ENCODE measurements at regions not wholly inside any gene's neighbourhood (a gene's known extent, or its start where the extent isn't known, plus 50 kb on each side); places are given as distances from the start of the nearest gene placed in this dataset.
"Not testable (repeated sequence)": the region's sequence is repeated elsewhere in the genome, so short reads cannot be mapped to it uniquely, and the experiment has no call there.

- no peak overlapping the region for H2AFZ ChIP-seq (ENCODE audit: low read length)
- H3K79me2 ChIP-seq (ENCODE audit: low read length): no peaks in the 10 kb centered on the region
- H3K27ac ChIP-seq (ENCODE audit: low read length): no peak overlapping the region
- no peak for DNase-seq
- H3K9me2 ChIP-seq (replicated peaks; ENCODE audit: insufficient read depth, low read length): no peaks in the 10 kb centered on the region; the same call in 1 of the 2 replicates
- H3K27me3 ChIP-seq (ENCODE audit: low read length): no peaks in the 10 kb centered on the region
- no peaks in the 10 kb centered on the region for H3K9me3 ChIP-seq (ENCODE audit: low read length)
- no peak overlapping the region for H3K9ac ChIP-seq (ENCODE audit: low read length)
- H4K20me1 ChIP-seq (ENCODE audit: insufficient read depth, low read depth, low read length): no peaks in the 10 kb centered on the region
- no peak overlapping the region for H3K4me3 ChIP-seq (ENCODE audit: low read length)
- H3K4me2 ChIP-seq (ENCODE audit: low read depth, low read length, poor library complexity, severe bottlenecking): no peak overlapping the region
- no peaks in the 10 kb centered on the region for H3K4me1 ChIP-seq (ENCODE audit: low read length)
- H3K36me3 ChIP-seq (ENCODE audit: insufficient read depth, low read length): no peaks in the 10 kb centered on the region
These were observed 383.5 kb upstream of the INTU start for GRCh38 chr4:127249066-127249766.

- H4K20me1 ChIP-seq (ENCODE audit: insufficient read depth, low read depth, low read length): no peaks in the 10 kb centered on the region
- H3K9ac ChIP-seq (ENCODE audit: low read length): no peak overlapping the region
- H3K9me3 ChIP-seq (ENCODE audit: low read length): no peaks in the 10 kb centered on the region
- no peak overlapping the region for H3K4me2 ChIP-seq (ENCODE audit: low read depth, low read length, poor library complexity, severe bottlenecking)
- H3K27ac ChIP-seq (ENCODE audit: low read length): no peak overlapping the region
- H3K36me3 ChIP-seq (ENCODE audit: insufficient read depth, low read length): no peaks in the 10 kb centered on the region
- no peak for DNase-seq
- no peak overlapping the region for H2AFZ ChIP-seq (ENCODE audit: low read length)
- H3K9me2 ChIP-seq (replicated peaks; ENCODE audit: insufficient read depth, low read length): no peaks in the 10 kb centered on the region; the same call in 1 of the 2 replicates
- H3K27me3 ChIP-seq (ENCODE audit: low read length): no peaks in the 10 kb centered on the region
- H3K79me2 ChIP-seq (ENCODE audit: low read length): no peaks in the 10 kb centered on the region
- no peak overlapping the region for H3K4me3 ChIP-seq (ENCODE audit: low read length)
- no peaks in the 10 kb centered on the region for H3K4me1 ChIP-seq (ENCODE audit: low read length)
These were observed 383.0 kb upstream of the INTU start for GRCh38 chr4:127249767-127250108.

DNA sequence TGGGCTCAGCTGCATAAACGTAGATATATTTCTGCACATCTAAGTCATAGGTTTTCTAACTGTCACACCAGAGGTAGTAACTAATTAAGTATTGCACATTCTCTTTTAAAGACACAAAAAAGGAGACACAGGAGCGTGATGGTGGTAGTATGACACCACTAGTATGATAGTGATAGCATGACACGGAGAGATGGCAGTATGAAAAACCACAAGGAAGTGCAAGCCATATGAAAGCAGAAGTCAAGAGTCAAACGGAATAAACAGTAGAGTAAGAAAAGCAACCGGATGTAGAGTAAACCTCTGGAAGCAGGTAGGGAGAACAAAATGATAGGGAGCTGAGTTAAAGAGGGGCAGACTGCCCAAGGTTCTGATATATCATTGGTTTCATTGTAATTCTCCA, 382.2 kb upstream of the INTU start:
- Histone ChIP-seq H3K4me2 (ENCODE audit: low read depth, low read length, poor library complexity, severe bottlenecking) (no peak overlapping the region), H3K27me3 (ENCODE audit: low read length) (no peaks in the 10 kb centered on the region), H3K79me2 (ENCODE audit: low read length) (no peaks in the 10 kb centered on the region), H3K9ac (ENCODE audit: low read length) (no peak overlapping the region), H3K9me3 (ENCODE audit: low read length) (no peaks in the 10 kb centered on the region), H3K4me1 (ENCODE audit: low read length) (no peaks in the 10 kb centered on the region), H4K20me1 (ENCODE audit: insufficient read depth, low read depth, low read length) (no peaks in the 10 kb centered on the region), H3K36me3 (ENCODE audit: insufficient read depth, low read length) (no peaks in the 10 kb centered on the region), H2AFZ (ENCODE audit: low read length) (no peak overlapping the region), H3K27ac (ENCODE audit: low read length) (no peak overlapping the region), H3K9me2 (replicated peaks; ENCODE audit: insufficient read depth, low read length) (no peaks in the 10 kb centered on the region; the same call in 1 of the 2 replicates), H3K4me3 (ENCODE audit: low read length) (no peak overlapping the region)
- DNase-seq: no peak

DNA sequence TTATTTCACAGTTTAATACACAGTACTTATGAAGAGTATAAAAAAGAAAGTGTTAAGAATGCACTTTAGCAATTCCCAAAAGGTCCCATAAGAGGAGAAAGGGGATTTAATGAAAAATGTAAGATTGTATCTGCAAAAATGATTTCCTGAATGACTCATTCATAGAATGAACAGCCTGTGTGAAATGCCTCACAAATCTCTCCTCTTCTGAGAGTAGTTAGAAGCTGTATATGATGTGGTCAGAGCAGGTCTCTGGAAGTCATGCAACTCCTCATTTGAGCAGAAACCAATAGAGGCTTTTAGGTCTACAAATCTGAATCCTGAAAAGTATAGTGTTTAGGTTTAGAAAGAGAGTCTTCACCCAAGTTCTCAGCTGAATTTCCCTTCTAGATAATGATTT, 381.3 kb upstream of the INTU start:
- Histone ChIP-seq H4K20me1 (ENCODE audit: insufficient read depth, low read depth, low read length) (no peaks in the 10 kb centered on the region), H3K4me3 (ENCODE audit: low read length) (no peak overlapping the region), H3K9ac (ENCODE audit: low read length) (no peak overlapping the region), H3K36me3 (ENCODE audit: insufficient read depth, low read length) (no peaks in the 10 kb centered on the region), H3K4me1 (ENCODE audit: low read length) (no peaks in the 10 kb centered on the region), H3K9me3 (ENCODE audit: low read length) (no peaks in the 10 kb centered on the region; the same call in 1 of the 2 replicates), H2AFZ (ENCODE audit: low read length) (no peak overlapping the region), H3K79me2 (ENCODE audit: low read length) (no peaks in the 10 kb centered on the region), H3K9me2 (replicated peaks; ENCODE audit: insufficient read depth, low read length) (no peaks in the 10 kb centered on the region; the same call in 1 of the 2 replicates), H3K27ac (ENCODE audit: low read length) (no peak overlapping the region), H3K4me2 (ENCODE audit: low read depth, low read length, poor library complexity, severe bottlenecking) (no peak overlapping the region), H3K27me3 (ENCODE audit: low read length) (no peaks in the 10 kb centered on the region)
- no peak for DNase-seq

- Histone ChIP-seq H3K79me2 (ENCODE audit: low read length) (no peaks in the 10 kb centered on the region), H3K4me2 (ENCODE audit: low read depth, low read length, poor library complexity, severe bottlenecking) (no peak overlapping the region), H3K9ac (ENCODE audit: low read length) (no peak overlapping the region), H3K4me1 (ENCODE audit: low read length) (no peaks in the 10 kb centered on the region), H3K4me3 (ENCODE audit: low read length) (no peak overlapping the region), H4K20me1 (ENCODE audit: insufficient read depth, low read depth, low read length) (no peaks in the 10 kb centered on the region), H3K27me3 (ENCODE audit: low read length) (no peaks in the 10 kb centered on the region), H2AFZ (ENCODE audit: low read length) (no peak overlapping the region), H3K9me2 (replicated peaks; ENCODE audit: insufficient read depth, low read length) (no peaks in the 10 kb centered on the region), H3K27ac (ENCODE audit: low read length) (no peak overlapping the region), H3K36me3 (ENCODE audit: insufficient read depth, low read length) (no peaks in the 10 kb centered on the region), H3K9me3 (ENCODE audit: low read length) (peaks cover 12% of the 10 kb centered on the region)
- DNase-seq: no peak
These were observed 376.3 kb upstream of the INTU start for GRCh38 chr4:127256500-127256899.

DNA sequence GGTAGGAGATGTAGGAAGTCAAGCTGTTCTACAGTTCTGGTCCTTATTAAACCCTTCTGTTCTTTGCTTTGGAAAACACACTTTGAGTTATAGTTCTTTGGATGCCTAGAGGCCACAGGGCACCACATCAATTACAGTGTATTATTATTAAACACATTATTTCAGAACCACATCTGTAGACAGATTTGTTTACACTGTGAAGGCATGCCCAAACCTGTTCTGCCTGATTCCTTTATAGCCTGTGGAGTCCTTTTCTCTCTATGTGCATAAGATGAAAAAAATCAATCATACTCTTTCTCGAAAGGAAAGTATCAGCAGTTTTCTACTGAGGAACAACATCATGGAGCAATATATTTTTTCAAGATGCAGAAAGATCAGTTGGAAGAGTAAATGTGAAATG, 371.3 kb upstream of the INTU start:
- Histone ChIP-seq H3K9me2 (replicated peaks; ENCODE audit: insufficient read depth, low read length) (no peaks in the 10 kb centered on the region), H3K4me2 (ENCODE audit: low read depth, low read length, poor library complexity, severe bottlenecking) (no peak overlapping the region), H3K36me3 (ENCODE audit: insufficient read depth, low read length) (no peaks in the 10 kb centered on the region), H2AFZ (ENCODE audit: low read length) (no peak overlapping the region), H4K20me1 (ENCODE audit: insufficient read depth, low read depth, low read length) (no peaks in the 10 kb centered on the region), H3K79me2 (ENCODE audit: low read length) (no peaks in the 10 kb centered on the region), H3K9me3 (ENCODE audit: low read length) (peaks cover 15% of the 10 kb centered on the region), H3K4me3 (ENCODE audit: low read length) (no peak overlapping the region), H3K4me1 (ENCODE audit: low read length) (no peaks in the 10 kb centered on the region), H3K9ac (ENCODE audit: low read length) (no peak overlapping the region), H3K27me3 (ENCODE audit: low read length) (no peaks in the 10 kb centered on the region), H3K27ac (ENCODE audit: low read length) (no peak overlapping the region)
- DNase-seq: no peak

- H3K4me3 ChIP-seq (ENCODE audit: low read length): no peak overlapping the region
These were observed 364.4 kb upstream of the INTU start for GRCh38 chr4:127268367-127268766.

GRCh38 chr4:127277023-127277422, 355.7 kb upstream of the INTU start:
- DNase-seq; H3K27ac ChIP-seq (ENCODE audit: low read length); H3K9me2 ChIP-seq (replicated peaks; ENCODE audit: insufficient read depth, low read length); H3K79me2 ChIP-seq (ENCODE audit: low read length); H3K36me3 ChIP-seq (ENCODE audit: insufficient read depth, low read length); H4K20me1 ChIP-seq (ENCODE audit: insufficient read depth, low read depth, low read length); H3K4me2 ChIP-seq (ENCODE audit: low read depth, low read length, poor library complexity, severe bottlenecking); H3K4me1 ChIP-seq (ENCODE audit: low read length); H3K27me3 ChIP-seq (ENCODE audit: low read length); H2AFZ ChIP-seq (ENCODE audit: low read length); H3K4me3 ChIP-seq (ENCODE audit: low read length); H3K9me3 ChIP-seq (ENCODE audit: low read length); H3K9ac ChIP-seq (ENCODE audit: low read length): not testable (repeated sequence)

More at GRCh38 chr4:127268367-127268766, 364.4 kb upstream of the INTU start:
- Histone ChIP-seq H3K9ac (ENCODE audit: low read length) (no peak overlapping the region), H4K20me1 (ENCODE audit: insufficient read depth, low read depth, low read length) (no peaks in the 10 kb centered on the region), H3K4me2 (ENCODE audit: low read depth, low read length, poor library complexity, severe bottlenecking) (no peak overlapping the region), H3K4me1 (ENCODE audit: low read length) (no peaks in the 10 kb centered on the region), H3K9me3 (ENCODE audit: low read length) (peaks cover 17% of the 10 kb centered on the region; the same call in 1 of the 2 replicates), H3K27me3 (ENCODE audit: low read length) (no peaks in the 10 kb centered on the region), H3K9me2 (replicated peaks; ENCODE audit: insufficient read depth, low read length) (no peaks in the 10 kb centered on the region), H3K27ac (ENCODE audit: low read length) (no peak overlapping the region), H3K79me2 (ENCODE audit: low read length) (no peaks in the 10 kb centered on the region), H3K36me3 (ENCODE audit: insufficient read depth, low read length) (no peaks in the 10 kb centered on the region), H2AFZ (ENCODE audit: low read length) (no peak overlapping the region)
- DNase-seq: no peak

Data from Karpas-422 (cell line).